IPS-NIHi11 (cell line): ENCODE measurements at regions not wholly inside any gene's neighbourhood (a gene's known extent, or its start where the extent isn't known, plus 50 kb on each side); places are given as distances from the start of the nearest gene placed in this dataset.
"Not testable (repeated sequence)": the region's sequence is repeated elsewhere in the genome, so short reads cannot be mapped to it uniquely, and the experiment has no call there.

Experiments
- DNase-seq: peaks from one replicate; pipeline ENCODE4 v3.0.0; 2012; ENCODE audit warnings: mixed read lengths, low spot score

GRCh38 chr4:10898072-10898471 is 213.5 kb upstream of the CLNK start:
- no peak for DNase-seq

GRCh38 chr4:10897076-10897475 is 212.5 kb upstream of the CLNK start:
- DNase-seq, result no peak

DNA sequence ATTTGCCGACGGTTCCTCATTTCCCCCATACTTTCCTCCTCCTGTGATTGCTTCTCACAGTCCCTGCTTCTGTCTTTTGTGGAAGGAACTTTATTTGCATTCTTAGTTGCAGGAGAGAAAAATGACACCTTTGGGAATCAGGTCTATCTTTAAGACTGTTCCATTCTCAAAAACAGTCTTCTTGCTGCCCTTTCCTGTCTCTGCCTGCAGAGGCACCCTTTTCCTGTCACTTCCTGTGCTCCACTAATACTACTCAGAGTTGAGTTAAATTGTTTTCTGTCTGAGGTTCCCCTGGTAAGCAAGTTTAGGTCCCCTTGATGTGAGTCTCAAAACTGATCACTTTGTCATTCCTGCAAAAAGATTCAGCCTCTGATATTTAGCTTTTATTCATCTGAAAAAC is 208.8 kb upstream of the CLNK start:
- peak; percentile 24 for DNase-seq

DNA sequence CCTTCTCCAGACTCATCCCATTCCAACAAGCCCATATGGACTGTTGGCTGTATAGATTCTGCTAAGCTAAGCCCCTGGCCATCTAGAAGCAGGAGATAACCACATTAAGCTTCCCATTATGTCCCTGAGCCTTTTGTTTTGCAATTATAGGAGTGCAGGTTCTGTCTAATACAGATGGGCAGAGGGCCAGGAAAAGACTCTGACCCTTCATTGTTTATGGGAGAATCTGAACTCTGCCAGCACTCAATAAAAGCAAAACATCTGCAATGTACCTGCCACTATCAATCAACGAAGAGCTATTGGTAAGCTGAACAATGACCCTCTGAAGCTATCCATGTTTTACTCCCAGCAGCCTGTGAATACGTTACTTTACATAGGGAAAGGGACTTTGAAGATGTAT is 207.3 kb upstream of the CLNK start:
- no peak for DNase-seq

- no peak for DNase-seq
Observed at GRCh38 chr4:10889819-10890218, 205.3 kb upstream of the CLNK start.

DNA sequence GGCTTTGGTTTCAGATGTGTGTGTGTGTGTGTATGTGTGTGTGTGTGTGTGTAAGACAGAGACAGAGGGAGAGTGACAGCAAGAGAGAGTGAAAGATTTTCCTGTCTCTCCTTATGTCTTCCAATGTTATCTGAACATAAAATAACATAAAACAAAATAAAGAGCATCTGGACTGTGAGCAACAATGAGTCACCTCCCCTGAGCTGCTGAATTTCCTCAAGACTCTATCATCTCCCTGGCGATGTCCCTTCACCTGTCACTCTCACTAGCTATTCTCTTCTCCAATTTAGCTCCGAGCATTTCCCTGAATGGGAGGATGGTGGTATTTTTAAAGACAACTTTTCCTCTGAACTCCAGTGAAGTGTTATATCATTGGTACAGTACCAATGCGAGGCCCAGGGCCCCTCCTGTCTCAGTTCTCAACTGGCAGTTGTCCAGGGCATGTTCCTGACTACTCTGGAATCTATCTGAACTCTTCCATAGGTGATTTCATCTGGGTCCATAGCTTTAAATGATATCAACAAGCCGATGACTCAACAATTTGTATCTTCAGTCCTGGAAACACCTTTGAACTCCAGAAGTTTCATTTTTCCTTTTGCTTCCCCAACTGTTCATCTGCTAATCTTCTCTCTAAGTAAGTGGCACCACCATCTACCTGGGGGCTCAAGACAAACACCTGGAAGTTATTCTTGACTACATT is 195.0 kb upstream of the CLNK start:
- DNase-seq, result no peak

DNA sequence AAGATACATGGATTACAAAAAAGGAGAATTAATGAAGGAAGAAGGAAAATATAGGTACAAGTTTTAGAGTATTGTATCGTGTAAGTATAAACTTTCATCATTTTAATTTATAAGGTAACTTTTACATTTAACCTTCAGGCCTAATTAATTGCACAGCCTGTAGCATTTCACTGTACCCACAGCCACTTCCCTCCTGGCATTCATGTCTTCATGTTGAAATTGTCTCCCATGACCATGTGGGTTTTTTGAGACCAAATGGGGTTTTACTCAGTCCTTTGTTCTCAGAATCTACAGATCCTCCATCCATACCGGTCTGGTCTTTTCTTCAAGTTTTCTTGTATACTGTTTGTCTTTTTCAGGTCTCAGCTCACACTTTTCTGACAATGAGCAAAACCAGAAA is 194.3 kb upstream of the CLNK start:
- no peak for DNase-seq

DNA sequence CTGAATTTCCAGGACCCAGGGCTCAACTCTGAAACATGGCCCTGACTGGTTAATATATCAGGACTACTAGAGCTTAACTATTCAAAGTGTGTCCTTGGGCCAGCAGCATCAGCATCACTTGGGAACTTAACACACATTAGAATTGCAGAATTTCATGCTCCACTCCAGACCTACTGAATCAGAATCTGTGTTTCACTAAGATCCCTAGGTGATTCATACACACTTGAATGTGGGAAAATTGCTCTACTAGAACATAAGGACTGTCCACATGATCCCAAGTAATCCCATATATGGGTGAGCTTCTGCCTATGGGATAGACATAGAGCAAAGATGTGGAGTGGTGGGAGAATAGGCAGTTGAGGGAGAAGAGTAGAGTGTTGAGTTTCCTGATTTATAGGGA is 192.5 kb upstream of the CLNK start:
- DNase-seq, result no peak

DNA sequence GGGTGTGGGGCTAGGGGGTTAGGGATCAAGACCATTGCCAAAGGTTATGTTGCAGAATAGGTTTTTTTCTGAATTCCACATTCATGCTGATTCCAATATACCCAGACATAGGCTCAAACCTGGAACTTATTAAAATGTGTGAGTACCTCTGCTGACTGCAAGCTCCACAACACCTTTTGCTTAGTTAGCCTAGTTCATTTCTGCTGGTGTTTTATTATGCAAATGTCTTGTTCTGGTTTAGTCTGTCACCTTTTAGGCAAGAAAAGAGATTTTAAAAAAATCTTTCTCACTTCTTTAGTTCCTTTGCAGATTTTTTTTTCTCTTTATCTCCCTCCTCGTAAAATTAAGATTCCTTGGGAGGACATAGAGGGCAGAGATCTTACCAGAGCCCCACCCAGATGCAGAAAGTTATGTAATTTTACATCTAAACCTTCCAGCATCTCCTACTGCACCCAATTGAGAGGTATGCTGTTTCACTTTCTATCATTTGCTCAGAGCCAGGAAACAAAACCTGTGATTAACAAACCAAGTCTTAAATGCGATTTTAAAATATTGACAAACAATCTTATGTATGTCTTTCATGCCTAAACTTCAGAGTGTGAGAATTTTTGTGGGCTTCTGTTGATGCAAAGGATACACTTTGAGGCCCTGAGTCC is 190.7 kb upstream of the CLNK start:
- no peak for DNase-seq

GRCh38 chr4:10873809-10874208 is 189.2 kb upstream of the CLNK start:
- DNase-seq, result no peak

DNA sequence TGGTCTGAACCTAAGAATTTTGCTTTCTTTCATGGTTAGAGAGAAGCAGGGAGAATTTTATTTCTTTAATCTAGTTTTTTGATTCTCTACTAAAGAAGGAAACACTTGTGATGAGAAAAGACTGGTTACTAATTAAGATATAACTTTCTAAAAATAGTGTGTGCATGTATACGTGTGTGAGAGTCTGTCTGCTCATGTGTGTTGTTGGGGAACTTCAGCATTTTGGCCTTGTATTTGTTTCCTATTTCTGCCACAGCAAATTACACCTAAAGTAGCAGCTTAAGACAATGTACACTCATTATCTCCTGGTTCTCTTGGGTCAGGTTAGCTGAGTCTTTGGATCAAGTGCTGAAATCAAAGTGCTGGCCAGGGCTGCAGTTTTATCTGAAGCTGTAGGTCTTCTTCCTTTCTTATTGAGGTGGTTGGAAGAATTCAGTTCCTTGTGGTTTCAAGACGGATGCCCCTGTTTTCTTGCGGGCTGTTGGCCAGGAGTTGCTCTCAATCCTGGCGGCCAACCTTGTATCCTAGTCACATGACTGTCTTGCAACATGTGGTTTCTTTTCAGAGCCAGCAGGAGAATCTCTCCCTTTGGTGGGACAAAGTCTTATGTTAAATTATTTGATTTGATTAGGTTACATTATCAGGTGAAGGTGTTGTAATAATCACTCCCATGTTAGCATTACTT is 188.4 kb upstream of the CLNK start:
- DNase-seq, result no peak

- DNase-seq, result no peak
Observed at GRCh38 chr4:10866666-10867065, 182.1 kb upstream of the CLNK start.

- DNase-seq, result no peak
Observed at GRCh38 chr4:10861036-10861435, 176.5 kb upstream of the CLNK start.

DNA sequence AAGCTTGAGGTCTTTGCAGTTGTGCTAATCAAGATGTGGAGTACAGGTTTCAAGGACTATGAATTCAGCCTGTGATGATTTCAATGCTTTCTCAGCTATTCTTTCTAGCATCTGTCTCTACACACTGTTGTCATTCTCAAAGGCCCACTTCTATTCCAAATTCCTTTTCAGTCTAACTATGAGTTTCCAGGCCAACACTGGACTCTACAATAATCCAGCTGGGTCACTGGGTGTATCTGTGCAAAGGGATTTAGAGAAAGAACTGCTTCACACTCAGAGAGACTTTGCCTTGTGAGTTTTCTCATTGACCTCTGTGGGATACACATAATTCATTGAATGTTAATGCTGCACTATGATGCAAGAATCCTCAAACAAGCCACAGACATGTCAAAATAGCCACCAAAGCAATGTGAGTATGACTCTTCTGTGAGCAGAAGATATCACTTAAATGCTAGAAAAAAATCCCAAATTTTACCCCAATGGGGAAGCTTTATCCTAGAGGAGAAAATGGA is 171.8 kb upstream of the CLNK start:
- DNase-seq, result no peak

DNA sequence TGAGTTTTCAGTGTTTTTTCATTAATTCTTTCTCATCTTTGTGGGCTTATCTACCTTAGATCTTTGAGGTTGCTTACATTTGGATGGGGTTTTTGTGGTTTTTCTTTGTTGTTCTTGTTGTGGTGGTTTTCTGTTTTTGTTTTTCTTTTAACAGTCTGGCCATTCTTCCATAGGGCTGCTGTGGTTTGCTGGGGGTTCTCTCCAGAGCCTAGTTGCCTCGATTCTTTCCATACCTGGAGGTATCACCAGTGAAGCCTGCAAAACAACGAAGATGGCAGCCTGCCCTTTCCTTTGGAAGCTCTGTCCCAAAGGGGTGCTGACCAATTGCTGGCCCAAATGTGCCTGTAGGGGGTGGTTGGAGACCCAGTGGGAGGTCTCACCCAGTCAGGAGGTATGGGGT is 168.6 kb upstream of the CLNK start:
- DNase-seq, result no peak

DNA sequence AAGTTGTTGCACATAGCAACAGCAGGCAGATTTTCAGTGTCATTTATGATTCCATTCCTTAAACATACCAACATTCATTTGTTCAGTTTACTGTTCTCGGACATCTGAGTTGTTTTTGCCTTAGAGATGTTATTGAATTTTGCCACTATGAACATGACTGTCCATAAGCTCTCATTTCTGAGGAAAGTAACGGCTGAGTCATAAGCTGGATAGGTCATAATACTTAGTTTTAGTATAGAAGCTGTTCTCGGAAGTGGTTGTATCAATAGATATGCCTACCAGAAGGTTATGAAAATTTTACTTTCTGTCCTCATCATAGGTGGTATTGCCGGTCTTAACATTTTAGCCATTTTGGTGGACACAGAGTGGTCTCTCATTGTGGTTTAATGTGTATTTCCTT is 157.1 kb upstream of the CLNK start:
- no peak for DNase-seq

- DNase-seq, result no peak
Observed at GRCh38 chr4:10837151-10837550, 152.6 kb upstream of the CLNK start.

DNA sequence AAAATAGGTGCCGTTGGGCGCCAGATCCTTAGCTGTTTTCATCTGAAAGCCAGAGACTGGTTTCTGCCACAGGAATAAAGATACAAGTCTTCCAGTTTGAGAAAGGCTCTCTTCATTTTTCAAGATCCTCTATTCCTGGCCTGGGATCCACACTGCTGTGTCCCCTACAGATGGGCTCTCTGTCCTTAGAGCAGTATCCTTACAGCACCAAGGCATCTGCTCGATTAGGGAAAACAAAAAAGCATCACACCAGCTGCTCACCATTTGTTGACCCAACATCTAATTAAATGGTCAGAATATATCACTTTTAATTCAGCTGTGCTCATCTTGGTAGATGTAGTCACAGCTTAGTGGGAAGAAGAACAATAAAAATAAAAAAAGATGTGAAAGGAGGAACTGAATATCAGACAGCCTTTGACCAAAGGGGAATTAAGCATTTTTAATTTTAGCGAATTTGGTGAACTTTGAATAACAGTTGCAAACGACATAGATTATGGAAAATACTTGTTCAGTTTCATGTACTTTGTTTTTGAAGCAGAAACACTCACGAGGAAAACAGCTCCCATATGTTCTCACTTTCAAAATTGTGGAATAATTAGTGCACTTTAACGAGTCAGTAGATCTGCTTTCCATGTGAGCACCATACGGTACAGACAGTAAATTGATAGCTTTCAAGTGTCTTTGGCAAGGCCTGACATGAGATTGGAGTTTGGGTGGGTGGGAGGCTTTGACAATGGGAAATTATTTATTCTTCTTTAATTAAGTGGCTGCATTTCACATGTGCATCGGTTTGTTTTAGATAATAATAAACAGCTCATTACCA is 148.4 kb upstream of the CLNK start:
- DNase-seq, result no peak

- DNase-seq, result no peak
Observed at GRCh38 chr4:10831727-10832408, 147.3 kb upstream of the CLNK start.

GRCh38 chr4:10828918-10829538 is 144.5 kb upstream of the CLNK start:
- not testable (repeated sequence) for DNase-seq

DNA sequence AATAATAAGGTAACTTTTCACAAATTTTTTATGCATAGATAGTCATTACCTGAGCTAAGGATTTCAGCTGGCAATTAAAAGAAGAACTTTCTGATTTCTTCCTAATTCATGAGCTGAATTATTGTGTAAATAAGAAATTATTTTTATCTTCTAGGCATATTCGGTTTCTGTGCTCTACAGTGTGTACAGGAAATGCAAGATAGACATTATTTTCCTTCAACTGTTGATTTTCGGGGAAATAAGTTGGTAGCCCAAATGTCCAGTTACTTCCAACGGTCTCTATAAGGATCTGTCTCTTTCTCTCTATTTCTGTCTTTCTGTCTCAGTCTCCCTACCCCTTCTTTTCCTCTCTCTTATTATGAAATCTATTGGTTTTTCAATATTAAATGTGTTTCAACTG is 137.3 kb upstream of the CLNK start:
- DNase-seq, result no peak
